ENCODE measurements at regions not wholly inside any gene's neighbourhood (a gene's known extent, or its start where the extent isn't known, plus 50 kb on each side); places are given as distances from the start of the nearest gene placed in this dataset.

DNA sequence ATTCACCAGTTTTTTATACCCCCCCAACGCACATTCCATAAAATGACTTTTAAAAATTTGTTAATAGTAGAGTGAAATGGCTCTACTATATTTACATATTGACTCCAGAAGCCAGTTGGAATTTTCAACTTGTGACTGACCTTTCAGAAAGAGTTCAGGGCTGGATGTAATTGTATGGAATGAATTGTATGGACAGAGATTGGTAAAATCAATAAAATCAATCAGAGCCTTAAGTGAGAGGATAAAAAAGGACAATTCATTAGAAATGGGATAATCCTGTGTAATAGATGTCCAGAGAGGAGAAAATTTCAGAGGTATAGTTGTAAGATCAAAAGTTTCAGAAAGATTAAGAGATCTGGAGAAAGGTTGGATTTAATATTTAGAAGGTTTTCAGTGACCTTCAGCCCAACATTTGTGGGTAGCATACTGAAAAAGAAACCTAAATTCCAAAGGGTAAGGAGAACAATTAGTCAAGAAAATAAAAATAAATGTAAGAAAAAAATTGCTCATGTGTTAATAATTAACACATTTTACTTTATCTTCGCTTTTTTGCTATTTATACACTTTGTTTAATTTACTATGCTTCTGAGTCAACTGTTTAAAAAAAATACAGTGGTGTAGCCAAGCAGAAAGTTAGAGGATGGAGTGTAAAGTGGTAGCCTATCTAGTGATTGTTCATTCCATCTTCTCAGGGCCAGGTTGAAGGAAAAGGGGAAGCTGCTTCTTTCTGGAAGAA is 385.4 kb upstream of the TMEFF2 start:
- Histone ChIP-seq H3K4me1 (ENCODE audit: insufficient read depth, low read length) (no peaks in the 10 kb centered on the region), H3K27ac (ENCODE audit: low read depth, low read length) (no peak overlapping the region), H3K9me3 (ENCODE audit: low read depth, low read length) (no peaks in the 10 kb centered on the region), H3K79me2 (ENCODE audit: insufficient read depth, low read length) (no peaks in the 10 kb centered on the region), H3K4me2 (ENCODE audit: insufficient read depth, low read length) (no peak overlapping the region), H3K4me3 (ENCODE audit: insufficient read depth, low read length) (no peak overlapping the region), H3K27me3 (ENCODE audit: insufficient read depth, low read length) (no peaks in the 10 kb centered on the region), H4K20me1 (ENCODE audit: insufficient read depth, low read length) (no peaks in the 10 kb centered on the region), H2AFZ (ENCODE audit: low read length) (no peak overlapping the region), H3K36me3 (ENCODE audit: insufficient read depth, low read length) (no peaks in the 10 kb centered on the region)
- no peak for DNase-seq (ENCODE audit: insufficient read length, low spot score, missing footprints)
- TF ChIP-seq CTCF (IDR thresholded peaks at IDR 0.05; ENCODE audit: extremely low read depth, low read depth, low read length) = no peak

DNA sequence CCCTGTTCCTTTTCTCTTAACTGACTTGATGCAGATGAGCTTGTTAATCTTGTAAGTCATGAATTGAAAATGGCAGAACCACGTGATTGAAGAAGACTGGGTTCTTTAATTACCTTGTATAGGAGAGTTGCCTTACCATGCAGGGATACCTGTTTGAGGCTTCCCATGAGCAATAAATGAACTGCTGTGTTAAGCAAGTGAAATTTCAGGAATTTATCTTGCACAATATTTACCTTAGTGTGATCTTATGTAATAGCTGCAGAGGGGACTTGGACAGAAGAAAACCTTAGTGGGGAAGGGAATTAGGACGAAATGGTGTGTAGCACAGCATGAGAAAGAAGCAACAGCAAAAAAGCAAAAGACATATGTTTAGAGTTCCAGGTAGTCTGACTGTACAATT is 384.0 kb upstream of the TMEFF2 start:
- no peak for DNase-seq (ENCODE audit: insufficient read length, low spot score, missing footprints)
- Histone ChIP-seq H3K4me2 (ENCODE audit: insufficient read depth, low read length) (no peak overlapping the region), H3K4me3 (ENCODE audit: insufficient read depth, low read length) (no peak overlapping the region), H3K79me2 (ENCODE audit: insufficient read depth, low read length) (no peaks in the 10 kb centered on the region), H2AFZ (ENCODE audit: low read length) (no peak overlapping the region), H3K4me1 (ENCODE audit: insufficient read depth, low read length) (no peaks in the 10 kb centered on the region), H3K36me3 (ENCODE audit: insufficient read depth, low read length) (no peaks in the 10 kb centered on the region), H3K27me3 (ENCODE audit: insufficient read depth, low read length) (no peaks in the 10 kb centered on the region), H4K20me1 (ENCODE audit: insufficient read depth, low read length) (no peaks in the 10 kb centered on the region), H3K9me3 (ENCODE audit: low read depth, low read length) (no peaks in the 10 kb centered on the region), H3K27ac (ENCODE audit: low read depth, low read length) (no peak overlapping the region)
- TF ChIP-seq CTCF (IDR thresholded peaks at IDR 0.05; ENCODE audit: extremely low read depth, low read depth, low read length) = no peak

DNA sequence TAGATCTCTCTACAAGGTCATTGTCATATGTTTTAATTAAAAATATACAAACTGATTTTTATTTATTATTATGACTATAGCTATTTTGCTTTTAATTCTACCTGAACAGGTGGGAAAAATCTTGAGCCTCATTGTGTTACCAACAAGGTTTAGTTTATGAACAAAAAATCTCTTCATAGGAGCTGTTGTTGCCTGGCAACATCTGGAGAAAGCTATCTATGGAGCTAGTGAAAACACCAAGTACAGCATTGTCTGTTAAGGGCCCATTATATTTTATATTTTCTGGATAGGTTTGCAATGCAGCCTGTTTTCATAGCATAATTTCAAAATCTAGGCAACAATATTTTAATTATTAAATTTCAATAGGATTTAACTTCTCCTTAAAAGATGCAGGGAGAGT is 383.0 kb upstream of the TMEFF2 start:
- Histone ChIP-seq H3K4me1 (ENCODE audit: insufficient read depth, low read length) (no peaks in the 10 kb centered on the region), H3K27ac (ENCODE audit: low read depth, low read length) (no peak overlapping the region), H3K9me3 (ENCODE audit: low read depth, low read length) (no peaks in the 10 kb centered on the region), H4K20me1 (ENCODE audit: insufficient read depth, low read length) (no peaks in the 10 kb centered on the region), H3K79me2 (ENCODE audit: insufficient read depth, low read length) (no peaks in the 10 kb centered on the region), H3K27me3 (ENCODE audit: insufficient read depth, low read length) (no peaks in the 10 kb centered on the region), H3K4me2 (ENCODE audit: insufficient read depth, low read length) (no peak overlapping the region), H3K4me3 (ENCODE audit: insufficient read depth, low read length) (no peak overlapping the region), H3K36me3 (ENCODE audit: insufficient read depth, low read length) (no peaks in the 10 kb centered on the region), H2AFZ (ENCODE audit: low read length) (no peak overlapping the region)
- TF ChIP-seq CTCF (IDR thresholded peaks at IDR 0.05; ENCODE audit: extremely low read depth, low read depth, low read length) = no peak
- no peak for DNase-seq (ENCODE audit: insufficient read length, low spot score, missing footprints)

GRCh38 chr2:192574552-192574951 is 379.8 kb upstream of the TMEFF2 start:
- peaks cover 2% of the 10 kb centered on the region for H3K9me3 ChIP-seq (ENCODE audit: low read depth, low read length)
- no peak overlapping the region for H3K4me3 ChIP-seq (ENCODE audit: insufficient read depth, low read length)
- no peaks in the 10 kb centered on the region for H3K36me3 ChIP-seq (ENCODE audit: insufficient read depth, low read length)
- H3K27me3 ChIP-seq (ENCODE audit: insufficient read depth, low read length) = no peaks in the 10 kb centered on the region
- H3K4me2 ChIP-seq (ENCODE audit: insufficient read depth, low read length) = no peak overlapping the region
- no peak overlapping the region for H3K27ac ChIP-seq (ENCODE audit: low read depth, low read length)
- no peaks in the 10 kb centered on the region for H4K20me1 ChIP-seq (ENCODE audit: insufficient read depth, low read length)
- TF ChIP-seq CTCF (IDR thresholded peaks at IDR 0.05; ENCODE audit: extremely low read depth, low read depth, low read length) = no peak
- H2AFZ ChIP-seq (ENCODE audit: low read length) = no peak overlapping the region
- H3K79me2 ChIP-seq (ENCODE audit: insufficient read depth, low read length) = no peaks in the 10 kb centered on the region
- H3K4me1 ChIP-seq (ENCODE audit: insufficient read depth, low read length) = no peaks in the 10 kb centered on the region
- no peak for DNase-seq (ENCODE audit: insufficient read length, low spot score, missing footprints)

Measured in osteoblast (primary cell).